ENCODE measurements at regions not wholly inside any gene's neighbourhood (a gene's known extent, or its start where the extent isn't known, plus 50 kb on each side); places are given as distances from the start of the nearest gene placed in this dataset.

DNA sequence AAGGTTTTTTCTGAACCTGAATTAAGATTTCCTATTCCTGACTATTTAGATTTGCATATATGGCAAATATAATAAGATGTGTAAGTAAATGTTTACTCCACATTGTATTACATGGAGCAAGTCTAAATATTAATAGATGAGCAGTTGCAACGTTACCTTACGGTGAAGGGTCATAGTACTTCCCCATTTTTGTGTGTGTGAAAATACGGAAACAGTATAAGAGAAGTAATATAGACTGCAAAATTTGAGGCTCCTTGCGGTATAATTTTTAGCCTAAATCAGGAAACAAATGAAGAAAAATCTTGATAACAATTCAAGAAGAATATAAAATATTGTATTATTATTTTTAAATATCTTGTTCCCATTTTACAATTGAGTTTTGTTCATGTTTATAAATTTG is 434.2 kb downstream of the GRB14 start (continued):
- TF ChIP-seq SP1 (IDR thresholded peaks at IDR 0.05; ENCODE audit: low read depth) = no peak
- TF ChIP-seq YY1 (IDR thresholded peaks at IDR 0.05; ENCODE audit: extremely low read depth, insufficient replicate concordance, low read depth, low read length) = no peak
- no peak for TF ChIP-seq JUND (IDR thresholded peaks at IDR 0.05)
- no peak for TF ChIP-seq EGR1 (IDR thresholded peaks at IDR 0.05; ENCODE audit: low read depth)
- TF ChIP-seq EZH2phosphoT487 (IDR thresholded peaks at IDR 0.05; ENCODE audit: borderline replicate concordance) = no peak
- TF ChIP-seq CBX3 (IDR thresholded peaks at IDR 0.05; ENCODE audit: low read depth) = no peak
- no peak for TF ChIP-seq ZFX (IDR thresholded peaks at IDR 0.05)
- TF ChIP-seq ELF1 (IDR thresholded peaks at IDR 0.05; ENCODE audit: borderline replicate concordance, low read depth) = no peak
- no peak for TF ChIP-seq FOSL1 (IDR thresholded peaks at IDR 0.05; ENCODE audit: low read depth)
- no peak for TF ChIP-seq ZBTB33 (IDR thresholded peaks at IDR 0.05; ENCODE audit: extremely low read depth, insufficient replicate concordance, low read length)
- no peak for TF ChIP-seq MAX (IDR thresholded peaks at IDR 0.05)

GRCh38 chr2:164186591-164186990 is 434.7 kb downstream of the GRB14 start:
- CTCF ChIA-PET = no interaction called here
- DNase-seq (ENCODE audit: low read depth, low spot score) (no peak), ATAC-seq (no peak)

More at GRCh38 chr2:164186591-164186990, 434.7 kb downstream of the GRB14 start:
- Histone ChIP-seq H3K4me1 (ENCODE audit: control insufficient read depth in 1 of 2, insufficient read depth in 2 of 2, low read length in 2 of 2) (no peaks in the 10 kb centered on the region), H3K4me2 (ENCODE audit: low read length) (no peak overlapping the region), H3K27me3 (ENCODE audit: insufficient read depth, low read length) (peaks cover 26% of the 10 kb centered on the region), H3K9ac (ENCODE audit: low read length) (no peak overlapping the region), H3K9me3 (ENCODE audit: control insufficient read depth in 1 of 2, insufficient read depth in 1 of 2, low read depth in 1 of 2, low read length in 2 of 2) (no peaks in the 10 kb centered on the region), H3K4me3 (replicated peaks in 1 of 2; ENCODE audit: low read depth in 1 of 2, low read length in 2 of 2) (no peak overlapping the region), H4K20me1 (ENCODE audit: insufficient read depth) (no peaks in the 10 kb centered on the region; the same call in 1 of the 2 replicates), H3K36me3 (ENCODE audit: control insufficient read depth in 1 of 2, insufficient read depth in 2 of 2, low read length in 2 of 2) (no peaks in the 10 kb centered on the region), H3K9me2 (ENCODE audit: insufficient read depth) (no peaks in the 10 kb centered on the region), H3K79me2 (ENCODE audit: insufficient read depth, low read length) (no peaks in the 10 kb centered on the region), H3K27ac (ENCODE audit: low read depth, low read length) (no peak overlapping the region), H2AFZ (ENCODE audit: low read depth, low read length, poor library complexity, severe bottlenecking) (no peak overlapping the region)
- POLR2A ChIA-PET = no interaction called here
- intact Hi-C loops (cut with micrococcal nuclease) = no loop called here
- no TSS peak for BruUV-seq (replicated peaks)
- no peak for TF ChIP-seq TCF7L2 (IDR thresholded peaks at IDR 0.05; ENCODE audit: borderline replicate concordance, extremely low read depth, insufficient read depth, insufficient read length)
- TF ChIP-seq EZH2 (IDR thresholded peaks at IDR 0.05) = no peak
- TF ChIP-seq, protein P1, sequence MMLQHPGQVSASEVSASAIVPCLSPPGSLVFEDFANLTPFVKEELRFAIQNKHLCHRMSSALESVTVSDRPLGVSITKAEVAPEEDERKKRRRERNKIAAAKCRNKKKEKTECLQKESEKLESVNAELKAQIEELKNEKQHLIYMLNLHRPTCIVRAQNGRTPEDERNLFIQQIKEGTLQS (IDR thresholded peaks at IDR 0.05) = no peak
- no peak for TF ChIP-seq FOSL1 (IDR thresholded peaks at IDR 0.05; ENCODE audit: low read depth)
- no peak for TF ChIP-seq CEBPB (IDR thresholded peaks at IDR 0.05; ENCODE audit: low read depth)
- RAD21 ChIA-PET (ENCODE audit: low non-redundant PET in 1 of 2, low total read pairs in 2 of 2, uncharacterized antibody in 2 of 2, unreplicated experiment in 2 of 2) = no interaction called here
